ENCODE measurements at regions not wholly inside any gene's neighbourhood (a gene's known extent, or its start where the extent isn't known, plus 50 kb on each side); places are given as distances from the start of the nearest gene placed in this dataset.

DNA sequence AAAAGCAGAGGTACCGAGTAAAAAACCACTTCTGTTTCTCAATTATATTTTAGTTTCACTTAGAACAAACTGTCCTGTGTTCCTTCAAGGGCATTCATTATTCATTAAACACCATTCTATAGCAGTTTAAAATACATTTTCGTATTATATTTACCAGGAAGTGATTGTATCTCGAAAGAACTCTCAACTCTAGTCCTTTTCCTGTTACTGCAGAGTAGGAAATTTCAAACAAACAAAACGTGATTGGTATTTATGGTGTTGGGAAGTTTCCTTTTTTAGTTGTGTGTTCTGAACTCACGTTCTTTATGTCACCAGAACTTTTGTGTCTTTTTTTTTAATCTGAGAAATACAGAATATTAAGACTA lies 139.5 kb upstream of the BTBD3 start:
- no peaks in the 10 kb centered on the region for H3K27me3 ChIP-seq (ENCODE audit: insufficient read depth, low read length)
- H4K20me1 ChIP-seq (ENCODE audit: insufficient read depth, low read length) = no peaks in the 10 kb centered on the region
- H3K4me3 Mint-ChIP-seq (ENCODE audit: unreplicated experiment) = no peak overlapping the region
- H3K27ac Mint-ChIP-seq (ENCODE audit: unreplicated experiment) = no peak overlapping the region
- H3K4me2 ChIP-seq (ENCODE audit: low read length) = peak overlapping the region; percentile 80
- H3K9me3 Mint-ChIP-seq (ENCODE audit: unreplicated experiment) = no peaks in the 10 kb centered on the region
- no peak for TF ChIP-seq EZH2 (IDR thresholded peaks at IDR 0.05; ENCODE audit: insufficient read depth, low read length)
- TF ChIP-seq, protein P1, sequence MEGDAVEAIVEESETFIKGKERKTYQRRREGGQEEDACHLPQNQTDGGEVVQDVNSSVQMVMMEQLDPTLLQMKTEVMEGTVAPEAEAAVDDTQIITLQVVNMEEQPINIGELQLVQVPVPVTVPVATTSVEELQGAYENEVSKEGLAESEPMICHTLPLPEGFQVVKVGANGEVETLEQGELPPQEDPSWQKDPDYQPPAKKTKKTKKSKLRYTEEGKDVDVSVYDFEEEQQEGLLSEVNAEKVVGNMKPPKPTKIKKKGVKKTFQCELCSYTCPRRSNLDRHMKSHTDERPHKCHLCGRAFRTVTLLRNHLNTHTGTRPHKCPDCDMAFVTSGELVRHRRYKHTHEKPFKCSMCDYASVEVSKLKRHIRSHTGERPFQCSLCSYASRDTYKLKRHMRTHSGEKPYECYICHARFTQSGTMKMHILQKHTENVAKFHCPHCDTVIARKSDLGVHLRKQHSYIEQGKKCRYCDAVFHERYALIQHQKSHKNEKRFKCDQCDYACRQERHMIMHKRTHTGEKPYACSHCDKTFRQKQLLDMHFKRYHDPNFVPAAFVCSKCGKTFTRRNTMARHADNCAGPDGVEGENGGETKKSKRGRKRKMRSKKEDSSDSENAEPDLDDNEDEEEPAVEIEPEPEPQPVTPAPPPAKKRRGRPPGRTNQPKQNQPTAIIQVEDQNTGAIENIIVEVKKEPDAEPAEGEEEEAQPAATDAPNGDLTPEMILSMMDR (IDR thresholded peaks at IDR 0.05; ENCODE audit: insufficient read depth, low read depth, low read length) = no peak
- H3K36me3 ChIP-seq (ENCODE audit: insufficient read depth, low read length) = no peaks in the 10 kb centered on the region
- no peaks in the 10 kb centered on the region for H3K79me2 ChIP-seq (ENCODE audit: insufficient read depth, low read length)
- FAIRE-seq (no peak), DNase-seq (ENCODE audit: low read depth) (no peak)
- no peaks in the 10 kb centered on the region for H3K4me1 ChIP-seq (ENCODE audit: insufficient read depth, low read length)
- no peaks in the 10 kb centered on the region for H3K9me3 ChIP-seq (ENCODE audit: insufficient read depth, low read depth, low read length)
- no peaks in the 10 kb centered on the region for H3K27me3 Mint-ChIP-seq (ENCODE audit: low read depth, unreplicated experiment)
- no peak overlapping the region for H3K9ac ChIP-seq (ENCODE audit: low read length)
- H3K4me3 ChIP-seq (ENCODE audit: insufficient read depth, low read depth, low read length) = peak overlapping the region; percentile 8
- H2AFZ ChIP-seq (ENCODE audit: low read depth, low read length) = peak overlapping the region; percentile 28
- H3K4me1 Mint-ChIP-seq (ENCODE audit: low read depth, unreplicated experiment) = peaks cover 5% of the 10 kb centered on the region
- H3K27ac ChIP-seq (ENCODE audit: low read depth, low read length) = no peak overlapping the region
- H3K36me3 Mint-ChIP-seq (ENCODE audit: low read depth, unreplicated experiment) = no peaks in the 10 kb centered on the region

DNA sequence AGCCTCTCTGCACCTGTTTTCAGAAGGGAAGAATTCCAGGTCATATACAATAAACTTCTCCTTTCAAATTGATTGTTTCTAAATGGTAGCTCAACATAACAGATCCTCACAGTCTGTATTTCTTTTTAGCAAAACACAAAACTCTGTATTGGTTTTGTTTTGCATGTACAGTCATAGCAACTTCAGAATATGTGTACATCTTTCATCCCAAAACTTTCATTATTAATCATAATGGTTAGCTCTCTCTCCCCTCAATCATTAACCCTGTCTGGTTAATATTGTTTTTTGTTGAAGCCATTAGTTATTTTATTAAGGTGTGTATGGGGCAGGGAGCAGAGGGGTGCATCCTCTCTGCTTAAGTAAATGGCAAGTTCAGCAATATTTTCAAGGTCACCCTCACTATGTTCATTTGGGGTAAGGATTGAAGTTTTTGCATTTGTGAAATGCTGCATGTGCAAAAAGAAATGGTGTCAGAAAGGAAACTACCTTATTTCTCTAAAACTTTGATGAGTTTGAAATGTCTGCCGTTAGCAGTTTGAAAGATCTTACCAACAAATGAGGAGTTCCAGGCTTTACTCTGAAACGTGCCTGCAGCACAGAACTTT lies 136.8 kb upstream of the BTBD3 start:
- no peak overlapping the region for H3K4me2 ChIP-seq (ENCODE audit: low read length)
- no peak overlapping the region for H3K27ac ChIP-seq (ENCODE audit: low read depth, low read length)
- FAIRE-seq = no peak
- H3K4me1 ChIP-seq (ENCODE audit: insufficient read depth, low read length) = no peaks in the 10 kb centered on the region
- TF ChIP-seq, protein P1 (IDR thresholded peaks at IDR 0.05; ENCODE audit: insufficient read depth, low read depth, low read length) = no peak
- no peak for TF ChIP-seq EZH2 (IDR thresholded peaks at IDR 0.05; ENCODE audit: insufficient read depth, low read length)
- no peaks in the 10 kb centered on the region for H4K20me1 ChIP-seq (ENCODE audit: insufficient read depth, low read length)
- no peaks in the 10 kb centered on the region for H3K79me2 ChIP-seq (ENCODE audit: insufficient read depth, low read length)
- Mint-ChIP-seq H3K4me3 (ENCODE audit: unreplicated experiment) (no peak overlapping the region), H3K27me3 (ENCODE audit: low read depth, unreplicated experiment) (no peaks in the 10 kb centered on the region), H3K9me3 (ENCODE audit: unreplicated experiment) (no peaks in the 10 kb centered on the region), H3K27ac (ENCODE audit: unreplicated experiment) (no peak overlapping the region), H3K36me3 (ENCODE audit: low read depth, unreplicated experiment) (no peaks in the 10 kb centered on the region), H3K4me1 (ENCODE audit: low read depth, unreplicated experiment) (peaks cover 5% of the 10 kb centered on the region)
- H3K36me3 ChIP-seq (ENCODE audit: insufficient read depth, low read length) = no peaks in the 10 kb centered on the region
- no peaks in the 10 kb centered on the region for H3K27me3 ChIP-seq (ENCODE audit: insufficient read depth, low read length)
- H3K9ac ChIP-seq (ENCODE audit: low read length) = no peak overlapping the region
- H2AFZ ChIP-seq (ENCODE audit: low read depth, low read length) = no peak overlapping the region
- H3K9me3 ChIP-seq (ENCODE audit: insufficient read depth, low read depth, low read length) = no peaks in the 10 kb centered on the region
- DNase-seq (ENCODE audit: low read depth) = no peak
- no peak overlapping the region for H3K4me3 ChIP-seq (ENCODE audit: insufficient read depth, low read depth, low read length)

DNA sequence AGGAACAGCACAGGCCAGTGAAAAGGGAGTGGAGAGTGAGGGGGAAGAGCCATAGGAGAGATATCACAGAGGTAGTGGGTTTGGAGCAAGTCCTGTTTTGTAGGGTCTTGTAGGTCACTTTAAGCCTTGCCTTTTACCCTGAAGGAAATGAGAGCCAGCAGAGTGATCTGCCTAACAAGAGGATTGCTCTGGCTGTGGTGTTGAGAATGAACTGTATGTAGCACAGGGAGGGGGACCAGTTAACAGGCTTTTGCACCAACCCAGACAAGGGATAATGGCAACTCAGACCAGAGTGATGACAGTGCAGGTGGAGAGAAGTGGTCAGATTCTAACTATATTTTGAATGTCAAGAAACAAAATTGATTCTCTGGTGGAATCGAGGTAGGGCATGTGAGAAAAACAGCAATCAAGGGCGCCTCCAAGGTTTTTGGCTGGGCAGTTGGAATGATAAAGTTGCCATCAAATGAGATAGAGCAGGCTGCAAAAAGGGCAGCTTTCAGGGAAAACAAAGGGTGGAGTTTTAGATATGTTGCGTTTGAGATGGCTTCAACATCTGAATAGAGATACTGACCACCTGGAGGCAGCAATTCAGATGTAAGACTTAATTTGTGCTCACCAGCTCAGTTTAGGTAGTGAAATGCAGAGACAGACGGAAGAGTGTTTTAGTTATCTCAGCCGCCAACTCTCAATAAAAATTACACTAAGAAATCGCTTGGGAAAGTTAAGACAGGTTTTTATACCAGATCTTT lies 134.4 kb upstream of the BTBD3 start:
- Histone ChIP-seq H3K9ac (ENCODE audit: low read length) (no peak overlapping the region), H2AFZ (ENCODE audit: low read depth, low read length) (no peak overlapping the region), H4K20me1 (ENCODE audit: insufficient read depth, low read length) (no peaks in the 10 kb centered on the region), H3K79me2 (ENCODE audit: insufficient read depth, low read length) (no peaks in the 10 kb centered on the region), H3K4me1 (ENCODE audit: insufficient read depth, low read length) (no peaks in the 10 kb centered on the region), H3K27me3 (ENCODE audit: insufficient read depth, low read length) (no peaks in the 10 kb centered on the region), H3K4me2 (ENCODE audit: low read length) (no peak overlapping the region), H3K9me3 (ENCODE audit: insufficient read depth, low read depth, low read length) (no peaks in the 10 kb centered on the region), H3K36me3 (ENCODE audit: insufficient read depth, low read length) (no peaks in the 10 kb centered on the region), H3K4me3 (ENCODE audit: insufficient read depth, low read depth, low read length) (no peak overlapping the region), H3K27ac (ENCODE audit: low read depth, low read length) (no peak overlapping the region)
- Mint-ChIP-seq H3K27ac (ENCODE audit: unreplicated experiment) (no peak overlapping the region), H3K27me3 (ENCODE audit: low read depth, unreplicated experiment) (no peaks in the 10 kb centered on the region), H3K9me3 (ENCODE audit: unreplicated experiment) (no peaks in the 10 kb centered on the region), H3K4me3 (ENCODE audit: unreplicated experiment) (no peak overlapping the region), H3K36me3 (ENCODE audit: low read depth, unreplicated experiment) (peaks cover 2% of the 10 kb centered on the region), H3K4me1 (ENCODE audit: low read depth, unreplicated experiment) (peaks cover under 1% of the 10 kb centered on the region)
- no peak for TF ChIP-seq EZH2 (IDR thresholded peaks at IDR 0.05; ENCODE audit: insufficient read depth, low read length)
- TF ChIP-seq, protein P1 (IDR thresholded peaks at IDR 0.05; ENCODE audit: insufficient read depth, low read depth, low read length) = no peak
- no peak for DNase-seq (ENCODE audit: low read depth)
- FAIRE-seq = no peak
